H1 (cell line): ENCODE measurements at regions not wholly inside any gene's neighbourhood (a gene's known extent, or its start where the extent isn't known, plus 50 kb on each side); places are given as distances from the start of the nearest gene placed in this dataset.

Source experiments
- CTCF ChIA-PET: fragments of 300-600 bp; sonication (Branson Sonifier 250); formaldehyde crosslinking; loops from one replicate; lab custom pipeline; 2021; ENCODE audit not compliant: partially characterized antibody; lab: Charles Lee
- POLR2A ChIA-PET: fragments of 300-600 bp; sonication (Branson Sonifier 250); formaldehyde crosslinking; loops from one replicate; lab custom pipeline; 2021; ENCODE audit warnings: inconsistent platforms; ENCODE audit not compliant: partially characterized antibody; lab: Charles Lee
- DNase-seq, 2 experiments: peaks; one replicate each; pipeline versions ENCODE4 v3.0.0 to v3.0.0-alpha.2; 2010 to 2022; ENCODE audit warnings: low spot score in 2 of 2, low read depth in 1 of 2, mixed read lengths in 1 of 2
- FAIRE-seq: peaks from 2 replicates; lab custom pipeline; 2011; peaks lifted over from hg19 to GRCh38; lab: Jason Lieb, UNC
- H2AFZ ChIP-seq: 2 replicates; pipeline ENCODE4 v1.8.1; 2012; ENCODE audit warnings: low read length, inconsistent platforms
- H2AK5ac ChIP-seq: 2 replicates; pipeline ENCODE4 v1.6.1; 2013; ENCODE audit warnings: low read depth, low read length
- H2BK120ac ChIP-seq: replicated peaks from 2 replicates; pipeline ENCODE3; 2013; ENCODE audit warnings: low read depth, low read length, inconsistent platforms
- H2BK12ac ChIP-seq: 2 replicates; pipeline ENCODE4 v1.6.1; 2013; ENCODE audit warnings: low read depth, low read length
- H2BK15ac ChIP-seq: 2 replicates; pipeline ENCODE4 v1.6.1; 2013; ENCODE audit warnings: low read length
- H2BK20ac ChIP-seq: 2 replicates; pipeline ENCODE4 v1.6.1; 2013; ENCODE audit warnings: low read length
- H2BK5ac ChIP-seq: 2 replicates; pipeline ENCODE4 v1.6.1; 2013; ENCODE audit warnings: low read depth, low read length
- H3K14ac ChIP-seq: 2 replicates; pipeline ENCODE4 v1.6.1; 2013; ENCODE audit warnings: inconsistent platforms; ENCODE audit not compliant: insufficient read length
- H3K18ac ChIP-seq: 2 replicates; pipeline ENCODE4 v1.6.1; 2013; ENCODE audit warnings: low read length; ENCODE audit errors: extremely low read depth
- H3K23ac ChIP-seq: 2 replicates; pipeline ENCODE4 v1.6.1; 2013; ENCODE audit warnings: inconsistent platforms; ENCODE audit not compliant: insufficient read length
- H3K23me2 ChIP-seq: 2 replicates; pipeline ENCODE4 v1.6.1; 2013; ENCODE audit warnings: low read depth, low read length
- H3K27ac ChIP-seq: 2 replicates; pipeline ENCODE4 v1.6.1; 2011; ENCODE audit warnings: low read depth, low read length, inconsistent platforms
- H3K27me3 ChIP-seq, 4 experiments: replicated peaks in 1 of 4; 1 replicate in 1 of 4; 2 replicates in 3 of 4; pipeline versions ENCODE4 v1.6.1 to v1.8.1; 2011 to 2013; ENCODE audit warnings: low read length in 3 of 4, mild to moderate bottlenecking in 3 of 4, inconsistent platforms in 2 of 4, mixed read lengths in 2 of 4, moderate library complexity in 1 of 4; ENCODE audit not compliant: control insufficient read depth in 3 of 4, insufficient read depth in 3 of 4; ENCODE audit errors: extremely low read depth in 1 of 4
- H3K36me3 ChIP-seq, 4 experiments: 2 replicates each; pipeline versions ENCODE4 v1.6.1 to v1.8.1; 2011 to 2013; ENCODE audit warnings: mild to moderate bottlenecking in 4 of 4, low read length in 3 of 4, moderate library complexity in 2 of 4, control low read depth in 1 of 4, inconsistent platforms in 1 of 4; ENCODE audit not compliant: insufficient read depth in 4 of 4, control insufficient read depth in 2 of 4
- H3K4ac ChIP-seq: replicated peaks from 2 replicates; pipeline ENCODE3; 2013; ENCODE audit warnings: low read length, low read depth, mixed read lengths, inconsistent platforms; ENCODE audit not compliant: insufficient read length
- H3K4me1 ChIP-seq, 4 experiments: replicated peaks in 1 of 4; 1 replicate in 1 of 4; 2 replicates in 3 of 4; pipeline versions ENCODE4 v1.6.1 to v1.8.1; 2011 to 2013; ENCODE audit warnings: low read length in 3 of 4, inconsistent platforms in 2 of 4, mixed read lengths in 1 of 4; ENCODE audit not compliant: insufficient read depth in 4 of 4, control insufficient read depth in 3 of 4
- H3K4me2 ChIP-seq, 2 experiments: 2 replicates each; pipeline versions ENCODE4 v1.6.1 to v1.8.1; 2011 to 2013; ENCODE audit warnings: low read depth in 2 of 2, low read length in 2 of 2, control low read depth in 1 of 2, inconsistent platforms in 1 of 2, mild to moderate bottlenecking in 1 of 2; ENCODE audit not compliant: insufficient read depth in 1 of 2
- H3K4me3 ChIP-seq, 4 experiments: fragments of 200-600, 300-600 bp in 1 of 4; sonication (generic), shearing (Covaris generic), sonication (Bioruptor Twin) in 1 of 4; 2 replicates each; pipeline versions ENCODE4 v1.5.1 to v1.8.1; 2011 to 2016; ENCODE audit warnings: low read length in 4 of 4, low read depth in 3 of 4, control low read depth in 2 of 4, inconsistent platforms in 2 of 4, mild to moderate bottlenecking in 2 of 4, mixed read lengths in 1 of 4, moderate library complexity in 1 of 4; ENCODE audit not compliant: insufficient read depth in 2 of 4; ENCODE audit errors: extremely low read depth in 1 of 4
- H3K56ac ChIP-seq: replicated peaks from 2 replicates; pipeline ENCODE3; 2013; ENCODE audit warnings: low read depth, mild to moderate bottlenecking, mixed read lengths, low read length, inconsistent platforms; ENCODE audit not compliant: insufficient read length
- H3K79me1 ChIP-seq: 2 replicates; pipeline ENCODE4 v1.6.1; 2013; ENCODE audit warnings: low read depth, low read length, control low read depth
- H3K79me2 ChIP-seq, 2 experiments: 2 replicates each; pipeline versions ENCODE4 v1.6.1 to v1.8.1; 2012 to 2013; ENCODE audit warnings: low read length in 2 of 2, mild to moderate bottlenecking in 2 of 2, inconsistent platforms in 1 of 2; ENCODE audit not compliant: insufficient read depth in 2 of 2, control insufficient read depth in 1 of 2
- H3K9ac ChIP-seq, 4 experiments: replicated peaks in 1 of 4; 1 replicate in 1 of 4; 2 replicates in 3 of 4; pipeline versions ENCODE4 v1.6.1 to v1.8.1; 2011 to 2013; ENCODE audit warnings: low read depth in 3 of 4, low read length in 3 of 4, control low read depth in 2 of 4, mild to moderate bottlenecking in 2 of 4, moderate library complexity in 2 of 4, inconsistent platforms in 1 of 4; ENCODE audit errors: extremely low read depth in 1 of 4
- H3K9me3 ChIP-seq, 2 experiments: 2 replicates each; pipeline versions ENCODE4 v1.6.1 to v1.8.1; 2012 to 2013; ENCODE audit warnings: mild to moderate bottlenecking in 2 of 2, moderate library complexity in 2 of 2, control low read depth in 1 of 2, inconsistent platforms in 1 of 2, low read depth in 1 of 2, low read length in 1 of 2, mixed read lengths in 1 of 2; ENCODE audit not compliant: insufficient read depth in 2 of 2
- H4K20me1 ChIP-seq, 2 experiments: replicated peaks in 1 of 2; 2 replicates each; pipeline versions ENCODE3 to v1.8.1; 2011 to 2013; ENCODE audit warnings: inconsistent platforms in 2 of 2, low read length in 2 of 2, mild to moderate bottlenecking in 1 of 2; ENCODE audit not compliant: insufficient read depth in 2 of 2, control insufficient read depth in 1 of 2
- H4K5ac ChIP-seq: 2 replicates; pipeline ENCODE4 v1.6.1; 2013; ENCODE audit warnings: low read length, low read depth, mixed read lengths, inconsistent platforms; ENCODE audit not compliant: insufficient read length
- H4K8ac ChIP-seq: 2 replicates; pipeline ENCODE4 v1.8.0; 2013; ENCODE audit warnings: mild to moderate bottlenecking, moderate library complexity, low read length, inconsistent platforms; ENCODE audit not compliant: insufficient read depth; ENCODE audit errors: extremely low read depth
- H4K91ac ChIP-seq: replicated peaks from 2 replicates; pipeline ENCODE3; 2013; ENCODE audit warnings: low read length, mixed read lengths, inconsistent platforms; ENCODE audit not compliant: insufficient read length
- FOSL1 ChIP-seq: IDR thresholded peaks from 2 replicates; pipeline ENCODE4 v1.6.1; 2011; ENCODE audit warnings: mild to moderate bottlenecking, low read depth, low read length, moderate library complexity; ENCODE audit not compliant: insufficient read depth
- GABPA ChIP-seq: IDR thresholded peaks from 2 replicates; pipeline ENCODE4 v1.6.1; 2011; ENCODE audit warnings: mild to moderate bottlenecking, low read length, moderate library complexity, borderline replicate concordance; ENCODE audit not compliant: insufficient read depth
- HDAC2 ChIP-seq, 2 experiments: fragments of 300-600 bp in 1 of 2; sonication (generic) in 1 of 2; IDR thresholded peaks; 2 replicates each; pipeline ENCODE4 v1.6.1; 2011 to 2012; ENCODE audit warnings: low read depth in 2 of 2, low read length in 2 of 2, mild to moderate bottlenecking in 2 of 2, moderate library complexity in 2 of 2, borderline replicate concordance in 1 of 2, inconsistent platforms in 1 of 2
- MAX ChIP-seq: IDR thresholded peaks from 2 replicates; pipeline ENCODE4 v1.6.1; 2012; ENCODE audit warnings: inconsistent platforms
- SIN3A ChIP-seq, 2 experiments: IDR thresholded peaks in 1 of 2; conservative IDR thresholded peaks in 1 of 2; 2 replicates each; pipeline ENCODE4 v1.6.1; 2011 to 2012; ENCODE audit warnings: low read length in 2 of 2, improper control_type of control experiment in 1 of 2, low read depth in 1 of 2, mild to moderate bottlenecking in 1 of 2
- SIX5 ChIP-seq: IDR thresholded peaks from 2 replicates; pipeline ENCODE4 v1.6.1; 2011; ENCODE audit warnings: mild to moderate bottlenecking, low read depth, low read length
- SP2 ChIP-seq: IDR thresholded peaks from 2 replicates; pipeline ENCODE4 v1.6.1; 2012; ENCODE audit warnings: mild to moderate bottlenecking, low read length, inconsistent platforms
- SP4 ChIP-seq: IDR thresholded peaks from 2 replicates; pipeline ENCODE4 v1.6.1; 2012; ENCODE audit warnings: low read length, inconsistent platforms
- SUZ12 ChIP-seq: fragments of 200-600 bp; sonication (generic); IDR thresholded peaks from 2 replicates; pipeline ENCODE4 v1.6.1; 2012; ENCODE audit warnings: mild to moderate bottlenecking, inconsistent platforms, low read length, moderate library complexity, mixed read lengths
- TBP ChIP-seq: IDR thresholded peaks from 2 replicates; pipeline ENCODE4 v1.6.1; 2011; ENCODE audit warnings: low read depth, low read length, improper control_type of control experiment
- WGBS, 2 experiments: shearing (Covaris generic) in 1 of 2; methylation state at CpG; one replicate each; pipeline versions ENCODE4 v1.1.6 to v1.1.7; 2013 to 2015; ENCODE audit warnings: low lambda C conversion rate in 2 of 2, mixed read lengths in 2 of 2, inconsistent platforms in 1 of 2, low coverage in 1 of 2, missing lambda C conversion rate in 1 of 2; ENCODE audit not compliant: insufficient replicate concordance in 2 of 2, insufficient coverage in 1 of 2, insufficient read length in 1 of 2; ENCODE audit errors: extremely low coverage in 1 of 2, missing lambda C conversion rate in 1 of 2; 5-methylcytosine and 5-hydroxymethylcytosine counted together

GRCh38 chr4:134057356-134057755, 144.2 kb downstream of the PABPC4L start:
- FAIRE-seq (no peak), DNase-seq (no peak)
- Histone ChIP-seq H3K56ac (no peak overlapping the region), H4K5ac (no peak overlapping the region), H3K36me3 (no peaks in the 10 kb centered on the region), H3K4me1 (no peaks in the 10 kb centered on the region), H2AFZ (no peak overlapping the region), H3K9me3 (no peaks in the 10 kb centered on the region), H3K18ac (no peak overlapping the region), H3K4me3 (no peak overlapping the region), H4K91ac (no peak overlapping the region), H2BK20ac (no peak overlapping the region), H3K4ac (no peak overlapping the region), H3K27me3 (peaks cover 0 to 1% (median 0%) of the 10 kb centered on the region in 4 experiments; a peak in 1 of 7 replicates), H2BK5ac (no peak overlapping the region), H4K8ac (no peak overlapping the region), H2BK12ac (no peak overlapping the region), H3K79me2 (no peaks in the 10 kb centered on the region), H3K23ac (no peak overlapping the region), H4K20me1 (no peaks in the 10 kb centered on the region), H3K4me2 (no peak overlapping the region), H3K14ac (no peak overlapping the region), H3K9ac (no peak overlapping the region), H2AK5ac (no peak overlapping the region), H3K23me2 (no peaks in the 10 kb centered on the region), H3K79me1 (no peaks in the 10 kb centered on the region), H2BK120ac (no peak overlapping the region), H3K27ac (no peak overlapping the region), H2BK15ac (no peak overlapping the region)
- WGBS, 2 experiments: 88% methylated on average over 3 of the region's 3 CpGs; no CpG with 5 or more reads in 1 of the 2 experiments
- ChIA-PET POLR2A (no interaction called here), CTCF (no interaction called here)
- TF ChIP-seq GABPA (no peak), SIX5 (no peak), SUZ12 (no peak), SP4 (no peak), MAX (no peak), SIN3A (conservative IDR thresholded peaks at IDR 0.05 in 1 of 2, IDR thresholded peaks at IDR 0.05 in 1 of 2; ENCODE audit: low read depth in 1 of 2, low read length in 2 of 2) (no peak), FOSL1 (no peak), HDAC2 (IDR thresholded peaks at IDR 0.05; ENCODE audit: borderline replicate concordance in 1 of 2, low read depth in 2 of 2, low read length in 2 of 2) (no peak), SP2 (no peak), TBP (no peak)
